ENCODE measurements at regions not wholly inside any gene's neighbourhood (a gene's known extent, or its start where the extent isn't known, plus 50 kb on each side); places are given as distances from the start of the nearest gene placed in this dataset.

DNA sequence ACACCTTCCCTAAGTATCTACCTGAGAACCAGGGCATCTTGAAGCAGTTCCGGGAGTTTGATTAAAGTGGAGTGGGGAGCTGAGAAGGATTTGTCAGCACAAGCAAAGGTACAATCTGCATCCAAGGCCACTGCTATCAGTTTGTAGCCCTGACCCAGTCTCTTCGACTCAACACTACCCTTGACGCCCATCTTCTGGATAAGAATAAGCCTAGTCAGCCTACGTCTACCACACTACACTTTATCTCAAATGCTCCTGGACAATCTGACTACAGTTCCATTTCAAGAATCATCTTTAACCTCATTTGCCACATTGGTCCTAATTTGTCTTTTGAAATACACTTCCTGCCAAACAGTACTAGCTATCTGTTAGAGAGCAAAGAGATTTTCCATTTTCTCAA, 134.1 kb upstream of the C1GALT1 start:
- Histone ChIP-seq H2AFZ (ENCODE audit: low read length) (no peak overlapping the region), H3K27me3 (ENCODE audit: insufficient read depth, low read length) (no peaks in the 10 kb centered on the region), H3K4ac (ENCODE audit: low read depth, low read length) (no peak overlapping the region), H3K56ac (ENCODE audit: insufficient read length, low read depth, low read length) (no peak overlapping the region), H2BK5ac (ENCODE audit: insufficient read length, low read length) (no peak overlapping the region), H3K9ac (ENCODE audit: extremely low read depth, insufficient read length, low read length) (no peak overlapping the region), H3K23me2 (ENCODE audit: insufficient read length, low read depth, low read length, poor library complexity, severe bottlenecking) (no peaks in the 10 kb centered on the region), H2BK120ac (ENCODE audit: low read depth, low read length, poor library complexity, severe bottlenecking) (no peak overlapping the region), H2BK15ac (ENCODE audit: low read depth, low read length) (no peak overlapping the region), H3K9me3 (ENCODE audit: control insufficient read depth, low read depth, low read length) (no peaks in the 10 kb centered on the region), H2AK5ac (ENCODE audit: insufficient read length, low read length) (no peak overlapping the region), H3K4me1 (ENCODE audit: insufficient read depth, low read length) (no peaks in the 10 kb centered on the region), H4K20me1 (ENCODE audit: control insufficient read depth, insufficient read depth, insufficient read length) (no peaks in the 10 kb centered on the region), H3K4me2 (ENCODE audit: insufficient read depth, insufficient read length, low read length) (no peak overlapping the region), H2BK12ac (ENCODE audit: insufficient read length, low read depth, low read length) (no peak overlapping the region), H4K5ac (ENCODE audit: insufficient read length, low read depth, low read length) (no peak overlapping the region), H3T11ph (ENCODE audit: low read length) (no peak overlapping the region), H4K91ac (ENCODE audit: insufficient read length, low read depth, low read length) (no peak overlapping the region), H4K8ac (replicated peaks; ENCODE audit: insufficient read length, low read depth, low read length) (no peak overlapping the region), H3K23ac (ENCODE audit: insufficient read length, low read depth, low read length) (no peak overlapping the region), H3K79me1 (ENCODE audit: insufficient read depth, low read depth, low read length, poor library complexity, severe bottlenecking) (no peaks in the 10 kb centered on the region), H3K14ac (ENCODE audit: insufficient read depth, low read length) (no peak overlapping the region), H3K18ac (ENCODE audit: insufficient read length, low read depth, low read length) (no peak overlapping the region), H3K27ac (ENCODE audit: insufficient read length, low read depth, low read length) (no peak overlapping the region), H3K79me2 (ENCODE audit: insufficient read depth, low read length) (no peaks in the 10 kb centered on the region), H2BK20ac (ENCODE audit: low read depth, low read length, poor library complexity, severe bottlenecking) (no peak overlapping the region)
- Mint-ChIP-seq H3K9me3 (no peaks in the 10 kb centered on the region), H3K27ac (no peak overlapping the region), H3K4me1 (0 out of 4 replicates have a peak, but pooled peaks cover 0 to 3% of the 10 kb centered on the region in 2 experiments), H3K27me3 (ENCODE audit: low read depth) (no peaks in the 10 kb centered on the region), H3K36me3 (ENCODE audit: insufficient read depth in 1 of 3, low read depth in 3 of 3) (no peaks in the 10 kb centered on the region; a peak in 1 of 7 replicates), H3K4me3 (no peak overlapping the region)
- TF ChIP-seq, protein P1, sequence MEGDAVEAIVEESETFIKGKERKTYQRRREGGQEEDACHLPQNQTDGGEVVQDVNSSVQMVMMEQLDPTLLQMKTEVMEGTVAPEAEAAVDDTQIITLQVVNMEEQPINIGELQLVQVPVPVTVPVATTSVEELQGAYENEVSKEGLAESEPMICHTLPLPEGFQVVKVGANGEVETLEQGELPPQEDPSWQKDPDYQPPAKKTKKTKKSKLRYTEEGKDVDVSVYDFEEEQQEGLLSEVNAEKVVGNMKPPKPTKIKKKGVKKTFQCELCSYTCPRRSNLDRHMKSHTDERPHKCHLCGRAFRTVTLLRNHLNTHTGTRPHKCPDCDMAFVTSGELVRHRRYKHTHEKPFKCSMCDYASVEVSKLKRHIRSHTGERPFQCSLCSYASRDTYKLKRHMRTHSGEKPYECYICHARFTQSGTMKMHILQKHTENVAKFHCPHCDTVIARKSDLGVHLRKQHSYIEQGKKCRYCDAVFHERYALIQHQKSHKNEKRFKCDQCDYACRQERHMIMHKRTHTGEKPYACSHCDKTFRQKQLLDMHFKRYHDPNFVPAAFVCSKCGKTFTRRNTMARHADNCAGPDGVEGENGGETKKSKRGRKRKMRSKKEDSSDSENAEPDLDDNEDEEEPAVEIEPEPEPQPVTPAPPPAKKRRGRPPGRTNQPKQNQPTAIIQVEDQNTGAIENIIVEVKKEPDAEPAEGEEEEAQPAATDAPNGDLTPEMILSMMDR (conservative IDR thresholded peaks at IDR 0.05): no peak
- DNase-seq: no peak
- no CpG with 5 or more reads among the region's 4 CpGs for WGBS (ENCODE audit: extremely low coverage, insufficient read length, low lambda C conversion rate)
